ENCODE measurements at regions not wholly inside any gene's neighbourhood (a gene's known extent, or its start where the extent isn't known, plus 50 kb on each side); places are given as distances from the start of the nearest gene placed in this dataset.

- TF ChIP-seq CTCF (IDR thresholded peaks at IDR 0.05) (no peak), EZH2 (IDR thresholded peaks at IDR 0.05; ENCODE audit: borderline replicate concordance, insufficient read depth, low read depth, low read length, poor library complexity, severe bottlenecking) (no peak)
These were observed 337.0 kb downstream of the EIPR1 start for GRCh38 chr2:3040496-3041140.
